ENCODE measurements at regions not wholly inside any gene's neighbourhood (a gene's known extent, or its start where the extent isn't known, plus 50 kb on each side); places are given as distances from the start of the nearest gene placed in this dataset.

DNA sequence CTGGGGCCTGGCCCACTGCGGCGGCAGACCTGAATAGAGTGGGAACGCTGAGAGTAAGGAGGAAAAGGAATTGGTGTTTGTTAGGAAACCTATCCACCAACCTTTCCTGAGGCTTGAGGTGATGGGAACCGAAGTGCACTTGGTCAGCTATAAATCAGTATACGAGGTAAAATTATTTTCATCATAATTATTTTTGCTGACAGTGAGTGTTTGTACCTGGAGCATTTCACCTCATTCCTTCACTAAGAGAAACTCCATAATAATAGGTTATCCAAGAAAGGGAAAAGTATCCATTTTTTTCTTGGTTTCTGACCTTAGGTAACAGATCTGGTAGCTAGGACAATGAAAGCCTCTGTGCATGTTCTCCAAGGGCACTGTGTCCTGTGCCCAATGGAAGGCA is 138.6 kb upstream of the RGPD4 start:
- TF ChIP-seq, protein P1, sequence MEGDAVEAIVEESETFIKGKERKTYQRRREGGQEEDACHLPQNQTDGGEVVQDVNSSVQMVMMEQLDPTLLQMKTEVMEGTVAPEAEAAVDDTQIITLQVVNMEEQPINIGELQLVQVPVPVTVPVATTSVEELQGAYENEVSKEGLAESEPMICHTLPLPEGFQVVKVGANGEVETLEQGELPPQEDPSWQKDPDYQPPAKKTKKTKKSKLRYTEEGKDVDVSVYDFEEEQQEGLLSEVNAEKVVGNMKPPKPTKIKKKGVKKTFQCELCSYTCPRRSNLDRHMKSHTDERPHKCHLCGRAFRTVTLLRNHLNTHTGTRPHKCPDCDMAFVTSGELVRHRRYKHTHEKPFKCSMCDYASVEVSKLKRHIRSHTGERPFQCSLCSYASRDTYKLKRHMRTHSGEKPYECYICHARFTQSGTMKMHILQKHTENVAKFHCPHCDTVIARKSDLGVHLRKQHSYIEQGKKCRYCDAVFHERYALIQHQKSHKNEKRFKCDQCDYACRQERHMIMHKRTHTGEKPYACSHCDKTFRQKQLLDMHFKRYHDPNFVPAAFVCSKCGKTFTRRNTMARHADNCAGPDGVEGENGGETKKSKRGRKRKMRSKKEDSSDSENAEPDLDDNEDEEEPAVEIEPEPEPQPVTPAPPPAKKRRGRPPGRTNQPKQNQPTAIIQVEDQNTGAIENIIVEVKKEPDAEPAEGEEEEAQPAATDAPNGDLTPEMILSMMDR (IDR thresholded peaks at IDR 0.05; ENCODE audit: low read depth, low read length) = no peak
- no peak for TF ChIP-seq EZH2phosphoT487 (IDR thresholded peaks at IDR 0.05; ENCODE audit: low read depth)
